WERI-Rb-1 (cell line): ENCODE measurements at regions not wholly inside any gene's neighbourhood (a gene's known extent, or its start where the extent isn't known, plus 50 kb on each side); places are given as distances from the start of the nearest gene placed in this dataset.

Experiments
- DNase-seq: peaks from one replicate; pipeline ENCODE4 v3.0.0-alpha.2; 2020
- H3K27ac ChIP-seq: fragments of 250-450 bp; sonication (Bioruptor Pico); 2 replicates; pipeline ENCODE4 v1.5.1; 2020; ENCODE audit warnings: mild to moderate bottlenecking, moderate library complexity
- H3K27me3 ChIP-seq: fragments of 250-450 bp; sonication (Bioruptor Pico); 2 replicates; pipeline ENCODE4 v1.5.1; 2021; ENCODE audit warnings: mild to moderate bottlenecking, low read depth, moderate library complexity; ENCODE audit not compliant: insufficient read depth, severe bottlenecking
- H3K36me3 ChIP-seq: fragments of 250-450 bp; sonication (Bioruptor Pico); 2 replicates; pipeline ENCODE4 v1.5.1; 2020; ENCODE audit warnings: mild to moderate bottlenecking, moderate library complexity
- H3K4me3 ChIP-seq: 2 replicates; pipeline ENCODE4 v1.5.1; 2011; ENCODE audit warnings: low read depth, mild to moderate bottlenecking, control low read depth, low read length
- H3K9me3 ChIP-seq: fragments of 250-450 bp; sonication (Bioruptor Pico); 2 replicates; pipeline ENCODE4 v1.5.1; 2021; ENCODE audit warnings: mild to moderate bottlenecking, moderate library complexity; ENCODE audit not compliant: severe bottlenecking
- CTCF ChIP-seq: IDR thresholded peaks from 2 replicates; pipeline ENCODE4 v1.5.1; 2011; ENCODE audit warnings: low read depth, mild to moderate bottlenecking, control low read depth, inconsistent platforms, low read length

- DNase-seq = no peak
- peaks cover 85% of the 10 kb centered on the region for H3K27me3 ChIP-seq
- no peak overlapping the region for H3K27ac ChIP-seq
- H3K9me3 ChIP-seq = no peaks in the 10 kb centered on the region
- TF ChIP-seq CTCF = no peak
- no peak overlapping the region for H3K4me3 ChIP-seq
- H3K36me3 ChIP-seq = no peaks in the 10 kb centered on the region
Observed at GRCh38 chr2:88852753-88853402, 161.4 kb downstream of the RPIA start.

GRCh38 chr2:88853403-88853790 is 161.9 kb downstream of the RPIA start:
- Histone ChIP-seq H3K4me3 (no peak overlapping the region), H3K27ac (no peak overlapping the region), H3K9me3 (no peaks in the 10 kb centered on the region), H3K36me3 (no peaks in the 10 kb centered on the region), H3K27me3 (peaks cover 86% of the 10 kb centered on the region)
- TF ChIP-seq CTCF = no peak
- no peak for DNase-seq

- TF ChIP-seq CTCF = no peak
- no peak overlapping the region for H3K4me3 ChIP-seq
Observed at GRCh38 chr2:88854528-88854927, 163.1 kb downstream of the RPIA start.

GRCh38 chr2:88855620-88856408 is 164.3 kb downstream of the RPIA start:
- no peak for TF ChIP-seq CTCF
- Histone ChIP-seq H3K4me3 (no peak overlapping the region), H3K36me3 (no peaks in the 10 kb centered on the region), H3K9me3 (no peaks in the 10 kb centered on the region), H3K27ac (no peak overlapping the region), H3K27me3 (peaks cover 95% of the 10 kb centered on the region)
- no peak for DNase-seq

More at GRCh38 chr2:88854528-88854927, 163.1 kb downstream of the RPIA start:
- H3K27me3 ChIP-seq = peaks cover 87% of the 10 kb centered on the region
- DNase-seq = no peak
- no peaks in the 10 kb centered on the region for H3K9me3 ChIP-seq
- H3K27ac ChIP-seq = no peak overlapping the region
- H3K36me3 ChIP-seq = no peaks in the 10 kb centered on the region

- no peak overlapping the region for H3K27ac ChIP-seq
- no peaks in the 10 kb centered on the region for H3K36me3 ChIP-seq
- H3K4me3 ChIP-seq = no peak overlapping the region
- TF ChIP-seq CTCF = no peak
- DNase-seq = no peak
- no peaks in the 10 kb centered on the region for H3K9me3 ChIP-seq
- H3K27me3 ChIP-seq = peaks cover 95% of the 10 kb centered on the region
Observed at GRCh38 chr2:88856409-88857135, 165.1 kb downstream of the RPIA start.
